ENCODE measurements at regions not wholly inside any gene's neighbourhood (a gene's known extent, or its start where the extent isn't known, plus 50 kb on each side); places are given as distances from the start of the nearest gene placed in this dataset.

- Histone ChIP-seq H4K20me1 (ENCODE audit: control insufficient read depth, insufficient read depth, low read depth, low read length) (no peaks in the 10 kb centered on the region), H3F3A (ENCODE audit: control insufficient read depth, insufficient read depth) (no peaks in the 10 kb centered on the region), H3K27me3 (ENCODE audit: control insufficient read depth, low read length) (no peaks in the 10 kb centered on the region), H3K36me3 (ENCODE audit: control insufficient read depth, low read length) (no peaks in the 10 kb centered on the region), H3K79me2 (ENCODE audit: control insufficient read depth, low read length) (no peaks in the 10 kb centered on the region), H3K4me1 (ENCODE audit: control insufficient read depth, low read length) (no peaks in the 10 kb centered on the region), H3K27ac (ENCODE audit: low read depth, low read length) (no peak overlapping the region), H3K9me3 (ENCODE audit: control insufficient read depth, insufficient read depth, low read length) (no peaks in the 10 kb centered on the region), H3K4me2 (ENCODE audit: low read length) (no peak overlapping the region), H3K9me2 (replicated peaks; ENCODE audit: control insufficient read depth, low read length) (no peaks in the 10 kb centered on the region), H3K4me3 (ENCODE audit: low read length) (no peak overlapping the region)
- TF ChIP-seq CTCF (IDR thresholded peaks at IDR 0.05; ENCODE audit: low read depth, low read length, poor library complexity, severe bottlenecking) (no peak), EZH2phosphoT487 (IDR thresholded peaks at IDR 0.05; ENCODE audit: borderline replicate concordance, low read length) (no peak)
These were observed 152.0 kb downstream of the GASK1B start for GRCh38 chr4:158020734-158021346.

- no peaks in the 10 kb centered on the region for H3F3A ChIP-seq (ENCODE audit: control insufficient read depth, insufficient read depth)
- H4K20me1 ChIP-seq (ENCODE audit: control insufficient read depth, insufficient read depth, low read depth, low read length) = no peaks in the 10 kb centered on the region
- H3K4me3 ChIP-seq (ENCODE audit: low read length) = no peak overlapping the region
- H3K36me3 ChIP-seq (ENCODE audit: control insufficient read depth, low read length) = no peaks in the 10 kb centered on the region
- H3K9me2 ChIP-seq (replicated peaks; ENCODE audit: control insufficient read depth, low read length) = no peaks in the 10 kb centered on the region
- no peak overlapping the region for H3K27ac ChIP-seq (ENCODE audit: low read depth, low read length)
- H3K9me3 ChIP-seq (ENCODE audit: control insufficient read depth, insufficient read depth, low read length) = no peaks in the 10 kb centered on the region
- H3K79me2 ChIP-seq (ENCODE audit: control insufficient read depth, low read length) = no peaks in the 10 kb centered on the region
- TF ChIP-seq EZH2phosphoT487 (IDR thresholded peaks at IDR 0.05; ENCODE audit: borderline replicate concordance, low read length) (no peak), CTCF (IDR thresholded peaks at IDR 0.05; ENCODE audit: low read depth, low read length, poor library complexity, severe bottlenecking) (no peak)
- H3K27me3 ChIP-seq (ENCODE audit: control insufficient read depth, low read length) = no peaks in the 10 kb centered on the region
- no peaks in the 10 kb centered on the region for H3K4me1 ChIP-seq (ENCODE audit: control insufficient read depth, low read length)
- no peak overlapping the region for H3K4me2 ChIP-seq (ENCODE audit: low read length)
These were observed 152.6 kb downstream of the GASK1B start for GRCh38 chr4:158020176-158020575.

GRCh38 chr4:158018831-158019230 is 154.0 kb downstream of the GASK1B start:
- Histone ChIP-seq H3K27ac (ENCODE audit: low read depth, low read length) (no peak overlapping the region), H3K4me2 (ENCODE audit: low read length) (no peak overlapping the region), H3K9me2 (replicated peaks; ENCODE audit: control insufficient read depth, low read length) (no peaks in the 10 kb centered on the region), H3K9me3 (ENCODE audit: control insufficient read depth, insufficient read depth, low read length) (no peaks in the 10 kb centered on the region), H4K20me1 (ENCODE audit: control insufficient read depth, insufficient read depth, low read depth, low read length) (no peaks in the 10 kb centered on the region), H3F3A (ENCODE audit: control insufficient read depth, insufficient read depth) (no peaks in the 10 kb centered on the region), H3K79me2 (ENCODE audit: control insufficient read depth, low read length) (no peaks in the 10 kb centered on the region), H3K36me3 (ENCODE audit: control insufficient read depth, low read length) (no peaks in the 10 kb centered on the region), H3K4me3 (ENCODE audit: low read length) (no peak overlapping the region), H3K27me3 (ENCODE audit: control insufficient read depth, low read length) (no peaks in the 10 kb centered on the region), H3K4me1 (ENCODE audit: control insufficient read depth, low read length) (no peaks in the 10 kb centered on the region)
- TF ChIP-seq CTCF (IDR thresholded peaks at IDR 0.05; ENCODE audit: low read depth, low read length, poor library complexity, severe bottlenecking) (no peak), EZH2phosphoT487 (IDR thresholded peaks at IDR 0.05; ENCODE audit: borderline replicate concordance, low read length) (no peak)

All from DOHH2 (cell line).